Astrocyte (in vitro differentiated cells and primary cell): ENCODE measurements at regions not wholly inside any gene's neighbourhood (a gene's known extent, or its start where the extent isn't known, plus 50 kb on each side); places are given as distances from the start of the nearest gene placed in this dataset.
A peak's percentile ranks its signal among the peaks of the same experiment; 100 is the strongest.

ENCODE experiments used
- DNase-seq: peaks from one replicate; pipeline ENCODE4 v3.0.0-alpha.2; 2010; ENCODE audit warnings: low read depth
- FAIRE-seq: peaks from 2 replicates; lab custom pipeline; 2011; peaks lifted over from hg19 to GRCh38; lab: Jason Lieb, UNC
- H2AFZ ChIP-seq: 2 replicates; pipeline ENCODE4 v1.6.0; 2012; ENCODE audit warnings: low read depth, low read length, inconsistent platforms
- H3K27ac ChIP-seq: 2 replicates; pipeline ENCODE4 v1.5.1; 2011; ENCODE audit warnings: low read depth, low read length, inconsistent platforms
- H3K27me3 ChIP-seq: 2 replicates; pipeline ENCODE4 v1.6.0; 2011; ENCODE audit warnings: low read length, inconsistent platforms; ENCODE audit not compliant: insufficient read depth
- H3K36me3 ChIP-seq: 2 replicates; pipeline ENCODE4 v1.5.1; 2011; ENCODE audit warnings: low read length, inconsistent platforms; ENCODE audit not compliant: insufficient read depth
- H3K4me1 ChIP-seq: 2 replicates; pipeline ENCODE4 v1.5.1; 2011; ENCODE audit warnings: low read length, inconsistent platforms; ENCODE audit not compliant: insufficient read depth
- H3K4me2 ChIP-seq: 2 replicates; pipeline ENCODE4 v1.6.0; 2012; ENCODE audit warnings: low read length, inconsistent platforms
- H3K4me3 ChIP-seq: 2 replicates; pipeline ENCODE4 v1.5.1; 2011; ENCODE audit warnings: low read depth, mild to moderate bottlenecking, low read length, inconsistent platforms; ENCODE audit not compliant: insufficient read depth
- H3K79me2 ChIP-seq: 2 replicates; pipeline ENCODE4 v1.6.0; 2012; ENCODE audit warnings: mild to moderate bottlenecking, low read length, inconsistent platforms; ENCODE audit not compliant: insufficient read depth
- H3K9ac ChIP-seq: 2 replicates; pipeline ENCODE4 v1.6.0; 2012; ENCODE audit warnings: mild to moderate bottlenecking, low read length, inconsistent platforms
- H3K9me3 ChIP-seq: 2 replicates; pipeline ENCODE4 v1.5.1; 2012; ENCODE audit warnings: low read depth, mild to moderate bottlenecking, low read length, inconsistent platforms; ENCODE audit not compliant: insufficient read depth
- H4K20me1 ChIP-seq: 2 replicates; pipeline ENCODE4 v1.6.0; 2012; ENCODE audit warnings: low read length, inconsistent platforms; ENCODE audit not compliant: insufficient read depth
- H3K27ac Mint-ChIP-seq: one replicate; pipeline ENCODE4 v1.8.0; 2021; ENCODE audit warnings: mild to moderate bottlenecking, mixed read lengths; ENCODE audit not compliant: unreplicated experiment
- H3K27me3 Mint-ChIP-seq: one replicate; pipeline ENCODE4 v1.8.0; 2021; ENCODE audit warnings: low read depth, mixed read lengths; ENCODE audit not compliant: unreplicated experiment
- H3K36me3 Mint-ChIP-seq: one replicate; pipeline ENCODE4 v1.8.0; 2021; ENCODE audit warnings: low read depth, mixed read lengths; ENCODE audit not compliant: unreplicated experiment
- H3K4me1 Mint-ChIP-seq: one replicate; pipeline ENCODE4 v1.8.0; 2021; ENCODE audit warnings: low read depth, mixed read lengths; ENCODE audit not compliant: unreplicated experiment
- H3K4me3 Mint-ChIP-seq: one replicate; pipeline ENCODE4 v1.8.0; 2021; ENCODE audit warnings: mild to moderate bottlenecking, moderate library complexity, mixed read lengths; ENCODE audit not compliant: unreplicated experiment
- H3K9me3 Mint-ChIP-seq: one replicate; pipeline ENCODE4 v1.8.0; 2021; ENCODE audit warnings: mild to moderate bottlenecking, mixed read lengths; ENCODE audit not compliant: unreplicated experiment
- CTCF ChIP-seq: IDR thresholded peaks from 2 replicates; pipeline ENCODE4 v1.5.1; 2011; ENCODE audit warnings: low read depth, mild to moderate bottlenecking, inconsistent platforms, low read length, moderate library complexity; ENCODE audit not compliant: insufficient read depth
- EZH2 ChIP-seq: IDR thresholded peaks from 2 replicates; pipeline ENCODE4 v1.6.1; 2012; ENCODE audit warnings: mild to moderate bottlenecking, low read length, inconsistent platforms; ENCODE audit not compliant: insufficient read depth

- peak; percentile 42 for DNase-seq
- no peaks in the 10 kb centered on the region for H3K36me3 ChIP-seq
- peak overlapping the region; percentile 44 for H3K27ac ChIP-seq
- Mint-ChIP-seq H3K27me3 (no peaks in the 10 kb centered on the region), H3K9me3 (peaks cover 5% of the 10 kb centered on the region), H3K4me1 (no peaks in the 10 kb centered on the region), H3K27ac (no peak overlapping the region), H3K36me3 (no peaks in the 10 kb centered on the region), H3K4me3 (no peak overlapping the region)
- H4K20me1 ChIP-seq: no peaks in the 10 kb centered on the region
- TF ChIP-seq CTCF (no peak), EZH2 (no peak)
- H3K9me3 ChIP-seq: no peaks in the 10 kb centered on the region
- FAIRE-seq: peak; percentile 58
- H3K4me2 ChIP-seq: peak overlapping the region; percentile 62
- H3K9ac ChIP-seq: no peak overlapping the region
- H3K4me3 ChIP-seq: no peak overlapping the region
- H2AFZ ChIP-seq: no peak overlapping the region
- H3K27me3 ChIP-seq: no peaks in the 10 kb centered on the region
- no peaks in the 10 kb centered on the region for H3K4me1 ChIP-seq
- H3K79me2 ChIP-seq: no peaks in the 10 kb centered on the region
These were observed 153.6 kb upstream of the CDH9 start for GRCh38 chr5:27191786-27192510.

- Mint-ChIP-seq H3K4me1 (no peaks in the 10 kb centered on the region), H3K9me3 (no peaks in the 10 kb centered on the region)
- TF ChIP-seq CTCF (no peak), EZH2 (no peak)
These were observed 134.3 kb upstream of the CDH9 start for GRCh38 chr5:27172693-27173092.

GRCh38 chr5:27171761-27172261, 133.4 kb upstream of the CDH9 start:
- Histone ChIP-seq H3K4me3 (no peak overlapping the region), H3K4me1 (no peaks in the 10 kb centered on the region), H3K9me3 (no peaks in the 10 kb centered on the region), H3K27ac (no peak overlapping the region), H3K79me2 (no peaks in the 10 kb centered on the region), H4K20me1 (no peaks in the 10 kb centered on the region), H3K27me3 (no peaks in the 10 kb centered on the region), H3K36me3 (no peaks in the 10 kb centered on the region), H3K4me2 (no peak overlapping the region), H2AFZ (no peak overlapping the region), H3K9ac (no peak overlapping the region)
- TF ChIP-seq CTCF: no peak
- no peak for TF ChIP-seq EZH2
- DNase-seq (no peak), FAIRE-seq (no peak)
- no peak overlapping the region for H3K27ac Mint-ChIP-seq
- no peak overlapping the region for H3K4me3 Mint-ChIP-seq
- H3K27me3 Mint-ChIP-seq: no peaks in the 10 kb centered on the region
- H3K9me3 Mint-ChIP-seq: no peaks in the 10 kb centered on the region
- H3K4me1 Mint-ChIP-seq: no peaks in the 10 kb centered on the region
- no peaks in the 10 kb centered on the region for H3K36me3 Mint-ChIP-seq

More at GRCh38 chr5:27172693-27173092, 134.3 kb upstream of the CDH9 start:
- H3K36me3 ChIP-seq: no peaks in the 10 kb centered on the region
- no peaks in the 10 kb centered on the region for H3K27me3 Mint-ChIP-seq
- no peak overlapping the region for H3K4me3 Mint-ChIP-seq
- H2AFZ ChIP-seq: no peak overlapping the region
- FAIRE-seq (no peak), DNase-seq (no peak)
- no peak overlapping the region for H3K4me3 ChIP-seq
- H3K27ac ChIP-seq: no peak overlapping the region
- no peaks in the 10 kb centered on the region for H3K36me3 Mint-ChIP-seq
- H4K20me1 ChIP-seq: no peaks in the 10 kb centered on the region
- no peaks in the 10 kb centered on the region for H3K9me3 ChIP-seq
- no peak overlapping the region for H3K4me2 ChIP-seq
- H3K4me1 ChIP-seq: no peaks in the 10 kb centered on the region
- no peak overlapping the region for H3K27ac Mint-ChIP-seq
- no peaks in the 10 kb centered on the region for H3K79me2 ChIP-seq
- H3K9ac ChIP-seq: no peak overlapping the region
- no peaks in the 10 kb centered on the region for H3K27me3 ChIP-seq
